Body of pancreas (tissue), 4 donors: ENCODE measurements at regions not wholly inside any gene's neighbourhood (a gene's known extent, or its start where the extent isn't known, plus 50 kb on each side); places are given as distances from the start of the nearest gene placed in this dataset.

Source experiments
- ATAC-seq: fragments of 150-250 bp; one replicate; pipeline ENCODE4 v1.9.1; 2016
- DNase-seq, 4 donors: peaks; one replicate each; pipeline ENCODE4 v3.0.0-alpha.2; 2019
- H3K27ac ChIP-seq, 4 donors: fragments of 200-600 bp; sonication (generic); 1 replicate in 3 of 4; 2 replicates in 1 of 4; pipeline versions ENCODE4 v1.5.1 to v1.6.1; 2016 to 2019; ENCODE audit warnings: mild to moderate bottlenecking in 1 of 4, mixed read lengths in 1 of 4, moderate library complexity in 1 of 4
- H3K27me3 ChIP-seq, 2 donors: fragments of 200-600 bp; sonication (generic); one replicate each; pipeline ENCODE4 v1.6.0; 2016; ENCODE audit warnings: mild to moderate bottlenecking in 1 of 2
- H3K36me3 ChIP-seq, 2 donors: fragments of 200-600 bp; sonication (generic); replicated peaks in 1 of 2; 2 replicates each; pipeline ENCODE4 v1.5.1; 2016; ENCODE audit warnings: low read depth in 2 of 2; ENCODE audit not compliant: insufficient read depth in 1 of 2
- H3K4me1 ChIP-seq: fragments of 200-600 bp; sonication (generic); one replicate; pipeline ENCODE4 v1.6.0; 2016
- H3K4me3 ChIP-seq, 2 donors: fragments of 200-600 bp; sonication (generic); 1 replicate in 1 of 2; 2 replicates in 1 of 2; pipeline ENCODE4 v1.5.1; 2016 to 2019
- H3K9me3 ChIP-seq, 3 donors: fragments of 200-600 bp; sonication (generic); 1 replicate in 2 of 3; 2 replicates in 1 of 3; pipeline ENCODE4 v1.5.1; 2016
- CTCF ChIP-seq, 7 experiments: fragments of 450-650 bp in 4 of 7; fragments of 200-600 bp in 3 of 7; sonication (generic) in 3 of 7; IDR thresholded peaks; one replicate each; pipeline ENCODE4 v1.5.1; 2016 to 2019; ENCODE audit warnings: antibody characterized with exemption in 7 of 7
- POLR2A ChIP-seq, 3 donors: fragments of 450-650 bp; IDR thresholded peaks; one replicate each; pipeline ENCODE4 v1.6.1; 2016; ENCODE audit warnings: antibody characterized with exemption in 3 of 3, mild to moderate bottlenecking in 2 of 3
- WGBS, 2 donors: methylation state at CpG; one replicate each; pipeline ENCODE4 v1.1.5; 2017; 5-methylcytosine and 5-hydroxymethylcytosine counted together
- intact Hi-C: fragments of 100-400 bp; cut with DNase I; formaldehyde crosslinking; loops from one replicate; pipeline ENCODE4 v1.15.1; 2023

- TF ChIP-seq CTCF (IDR thresholded peaks at IDR 0.05), result no peak
- TF ChIP-seq POLR2A (IDR thresholded peaks at IDR 0.05), result no peak
- Histone ChIP-seq H3K9me3 (no peaks in the 10 kb centered on the region), H3K4me1 (no peaks in the 10 kb centered on the region), H3K36me3 (no peaks in the 10 kb centered on the region), H3K27me3 (no peaks in the 10 kb centered on the region), H3K4me3 (no peak overlapping the region), H3K27ac (no peak overlapping the region)
- intact Hi-C loops, result no loop called here
- ATAC-seq (no peak), DNase-seq (no peak)
- WGBS, 2 donors, result 33 to 42% methylated on average over 2 of the region's 2 CpGs
These were observed 220.6 kb downstream of the GUCY2F start for GRCh38 chrX:109261279-109261678.

- intact Hi-C loops, result no loop called here
- DNase-seq (no peak), ATAC-seq (no peak)
- Histone ChIP-seq H3K4me3 (no peak overlapping the region), H3K27ac (no peak overlapping the region), H3K9me3 (no peaks in the 10 kb centered on the region), H3K36me3 (no peaks in the 10 kb centered on the region), H3K27me3 (no peaks in the 10 kb centered on the region), H3K4me1 (no peaks in the 10 kb centered on the region)
- WGBS, 2 donors, result 67 to 83% methylated on average over 2 of the region's 2 CpGs
- TF ChIP-seq POLR2A (IDR thresholded peaks at IDR 0.05) (no peak), CTCF (IDR thresholded peaks at IDR 0.05) (no peak)
These were observed 229.1 kb downstream of the GUCY2F start for GRCh38 chrX:109252789-109253188.

GRCh38 chrX:109218761-109219160 is 263.1 kb downstream of the GUCY2F start:
- 0% methylated on average over 1 of the region's 1 CpG for WGBS, 2 donors
- Histone ChIP-seq H3K27me3 (no peaks in the 10 kb centered on the region), H3K36me3 (no peaks in the 10 kb centered on the region), H3K4me3 (no peak overlapping the region), H3K27ac (no peak overlapping the region), H3K9me3 (no peaks in the 10 kb centered on the region), H3K4me1 (no peaks in the 10 kb centered on the region)
- DNase-seq, result no peak
- no peak for TF ChIP-seq POLR2A (IDR thresholded peaks at IDR 0.05)
- TF ChIP-seq CTCF (IDR thresholded peaks at IDR 0.05), result no peak
- intact Hi-C loops, result no loop called here
- ATAC-seq, result no peak

- H3K4me1 ChIP-seq, result no peaks in the 10 kb centered on the region
- DNase-seq (no peak), ATAC-seq (no peak)
- 17 to 44% methylated on average over 2 of the region's 2 CpGs for WGBS, 2 donors
- intact Hi-C loops, result no loop called here
- no peak overlapping the region for H3K4me3 ChIP-seq
- no peaks in the 10 kb centered on the region for H3K9me3 ChIP-seq
- TF ChIP-seq POLR2A (IDR thresholded peaks at IDR 0.05) (no peak), CTCF (IDR thresholded peaks at IDR 0.05) (no peak)
- H3K27ac ChIP-seq, result no peak overlapping the region
- H3K36me3 ChIP-seq, result no peaks in the 10 kb centered on the region
- H3K27me3 ChIP-seq, result no peaks in the 10 kb centered on the region
These were observed 282.2 kb downstream of the GUCY2F start for GRCh38 chrX:109199726-109200125.

- WGBS, 2 donors, result 89 to 92% methylated on average over 1 of the region's 1 CpG
- TF ChIP-seq POLR2A (IDR thresholded peaks at IDR 0.05) (no peak), CTCF (IDR thresholded peaks at IDR 0.05) (no peak)
- Histone ChIP-seq H3K9me3 (no peaks in the 10 kb centered on the region), H3K36me3 (no peaks in the 10 kb centered on the region), H3K27ac (no peak overlapping the region), H3K4me3 (no peak overlapping the region), H3K27me3 (no peaks in the 10 kb centered on the region), H3K4me1 (no peaks in the 10 kb centered on the region)
- intact Hi-C loops, result no loop called here
- no peak for DNase-seq
- no peak for ATAC-seq
These were observed 291.3 kb downstream of the GUCY2F start for GRCh38 chrX:109190542-109190941.
